CD4-positive, alpha-beta T cell treated with Interleukin-10 for 1 hour (primary cell): ENCODE measurements at regions not wholly inside any gene's neighbourhood (a gene's known extent, or its start where the extent isn't known, plus 50 kb on each side); places are given as distances from the start of the nearest gene placed in this dataset.

Experiments
- DNase-seq: peaks from one replicate; pipeline ENCODE4 v3.0.0-alpha.2; 2020

DNA sequence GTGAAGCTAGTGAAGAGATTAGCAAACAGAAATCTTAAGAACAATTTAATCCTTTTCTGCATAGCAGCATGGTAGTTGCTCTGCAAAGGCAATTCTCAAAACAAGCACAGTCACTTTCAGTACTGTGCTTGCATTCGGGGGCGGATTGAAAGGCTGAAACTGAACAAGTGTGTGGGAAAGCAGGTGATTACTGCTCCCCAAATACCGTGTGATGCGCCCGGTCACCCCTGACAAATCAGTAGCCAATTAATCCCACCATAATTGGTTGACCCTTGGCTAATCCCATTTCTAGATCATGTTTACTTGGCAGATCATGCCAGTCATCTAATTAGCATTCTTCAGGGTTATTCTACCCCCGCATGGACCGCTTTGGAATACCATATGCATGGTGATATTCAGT is 76.5 kb upstream of the ADRB1 start:
- no peak for DNase-seq

- DNase-seq, result no peak
Observed at GRCh38 chr10:113970641-113971040, 73.0 kb upstream of the ADRB1 start.

DNA sequence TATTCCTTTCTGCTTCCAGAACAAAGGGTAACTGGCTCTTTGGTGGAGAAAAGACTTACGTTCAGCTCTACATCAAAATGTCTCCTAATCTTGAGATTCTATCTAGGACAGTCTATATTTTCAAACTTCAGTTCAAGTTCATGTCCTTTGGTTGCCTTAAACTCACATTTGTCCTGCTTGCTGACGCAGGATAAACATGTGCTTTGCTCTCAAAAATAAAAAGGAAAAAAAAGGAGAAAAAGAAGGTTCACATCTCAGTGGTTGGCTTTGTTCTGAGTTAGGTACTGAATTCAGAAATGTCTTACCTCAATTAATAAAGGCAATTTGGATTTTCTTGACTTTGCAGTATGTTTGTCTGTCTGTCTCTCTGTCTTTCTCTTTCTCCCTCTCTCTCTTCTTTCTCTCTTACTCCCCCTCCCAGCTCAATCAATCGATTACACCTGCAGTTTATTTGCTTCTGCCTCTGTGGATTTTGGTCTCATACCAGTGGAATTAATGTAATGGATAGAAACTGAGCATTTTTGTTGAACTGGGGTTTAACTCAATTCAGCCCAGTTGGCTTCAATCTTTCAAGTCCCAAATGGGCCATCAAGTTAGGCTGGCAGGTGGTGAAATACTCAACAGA is 72.2 kb upstream of the ADRB1 start:
- DNase-seq, result no peak

- no peak for DNase-seq
Observed at GRCh38 chr10:113977174-113977573, 66.5 kb upstream of the ADRB1 start.

DNA sequence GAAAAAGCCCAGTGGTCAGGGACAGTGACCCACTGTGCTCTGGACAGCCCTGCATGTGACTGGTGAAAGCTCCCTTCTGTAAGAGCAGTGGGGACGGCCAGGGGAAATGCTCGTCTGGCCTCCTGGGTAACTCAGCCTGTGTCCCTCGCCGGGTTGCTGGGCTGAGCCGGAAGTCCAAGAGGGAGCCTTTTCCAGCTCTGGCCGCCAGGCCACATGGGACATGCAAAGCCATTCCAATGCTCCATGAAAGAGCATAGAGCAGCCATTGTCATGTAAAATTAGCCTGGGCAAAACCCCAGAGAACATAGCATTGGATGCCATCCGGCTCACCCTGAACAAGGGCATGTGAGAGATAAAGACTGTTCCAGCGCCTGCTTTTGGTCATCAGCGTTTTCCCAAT is 64.9 kb upstream of the ADRB1 start:
- no peak for DNase-seq

GRCh38 chr10:113979409-113979808 is 64.3 kb upstream of the ADRB1 start:
- DNase-seq, result no peak

DNA sequence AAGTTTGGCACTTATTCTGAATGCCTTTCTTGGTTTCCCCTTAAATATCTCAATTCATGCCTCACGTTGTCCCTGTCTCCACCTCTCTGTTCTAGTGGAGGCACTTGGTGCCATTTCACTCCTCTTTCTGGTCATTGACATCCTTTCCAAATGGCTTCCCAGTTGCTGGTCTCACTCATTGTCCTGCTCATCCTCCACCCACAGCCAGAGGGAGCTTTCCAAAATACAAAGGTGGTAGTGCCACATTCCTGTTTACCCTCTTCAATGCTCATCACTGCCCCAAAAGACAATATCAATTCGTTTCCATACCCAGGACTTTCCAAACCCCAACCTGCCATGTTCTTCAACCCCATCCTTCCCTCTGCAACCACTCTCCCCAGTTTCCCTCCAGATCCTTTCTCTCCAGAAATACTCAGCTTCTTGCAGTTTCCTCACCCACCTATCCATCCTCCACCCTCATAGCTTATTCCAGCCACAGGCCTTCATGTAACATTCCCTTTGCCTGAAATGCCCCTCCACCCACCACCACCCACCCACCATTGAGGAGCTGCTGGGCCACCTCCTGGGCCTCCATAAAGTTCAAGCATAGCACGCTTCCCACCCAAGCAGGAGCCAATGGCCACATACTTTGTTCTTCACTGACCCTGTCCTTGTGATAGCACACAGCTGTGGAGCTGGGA is 63.1 kb upstream of the ADRB1 start:
- DNase-seq, result no peak

DNA sequence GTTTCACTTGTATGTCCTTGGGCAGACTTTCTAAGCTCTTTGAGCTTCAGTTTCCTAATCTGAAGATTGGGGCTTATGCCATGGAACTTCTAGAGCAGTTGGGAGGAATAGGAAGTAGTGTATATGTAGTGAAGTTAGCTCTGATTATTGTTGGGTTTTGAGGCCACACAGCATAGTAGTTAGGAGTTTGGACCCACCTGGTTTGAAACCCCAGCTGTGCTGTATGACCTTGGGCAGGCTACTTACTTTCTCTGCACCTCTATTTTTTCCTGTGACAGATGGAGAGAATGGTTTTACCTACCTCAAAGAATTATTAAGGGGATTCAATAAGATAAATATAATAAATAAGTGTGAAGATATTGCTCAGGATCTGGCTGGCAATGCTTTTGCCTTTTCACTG is 61.4 kb upstream of the ADRB1 start:
- DNase-seq, result no peak

GRCh38 chr10:113982769-113983168 is 60.9 kb upstream of the ADRB1 start:
- DNase-seq, result no peak

DNA sequence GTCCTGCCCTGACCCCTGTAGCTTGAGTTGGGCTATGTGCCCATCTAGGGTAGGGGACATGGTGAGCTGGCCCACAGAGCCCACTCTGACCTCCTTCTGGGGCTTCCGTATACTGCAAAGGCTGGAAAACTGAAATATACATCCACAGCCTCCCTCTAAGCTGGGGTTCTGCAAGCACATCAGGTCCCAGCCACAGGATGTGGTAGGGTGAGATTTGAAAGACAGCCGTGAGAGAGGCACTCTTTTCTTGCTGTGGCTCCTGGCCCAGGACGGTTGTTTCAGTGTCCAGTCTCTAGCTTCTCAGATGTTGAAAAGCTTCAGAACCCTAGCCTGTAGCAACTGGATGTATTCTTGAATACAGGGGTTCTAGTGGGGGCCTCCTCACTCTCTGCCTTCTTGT is 60.1 kb upstream of the ADRB1 start:
- peak; percentile 14 for DNase-seq

DNA sequence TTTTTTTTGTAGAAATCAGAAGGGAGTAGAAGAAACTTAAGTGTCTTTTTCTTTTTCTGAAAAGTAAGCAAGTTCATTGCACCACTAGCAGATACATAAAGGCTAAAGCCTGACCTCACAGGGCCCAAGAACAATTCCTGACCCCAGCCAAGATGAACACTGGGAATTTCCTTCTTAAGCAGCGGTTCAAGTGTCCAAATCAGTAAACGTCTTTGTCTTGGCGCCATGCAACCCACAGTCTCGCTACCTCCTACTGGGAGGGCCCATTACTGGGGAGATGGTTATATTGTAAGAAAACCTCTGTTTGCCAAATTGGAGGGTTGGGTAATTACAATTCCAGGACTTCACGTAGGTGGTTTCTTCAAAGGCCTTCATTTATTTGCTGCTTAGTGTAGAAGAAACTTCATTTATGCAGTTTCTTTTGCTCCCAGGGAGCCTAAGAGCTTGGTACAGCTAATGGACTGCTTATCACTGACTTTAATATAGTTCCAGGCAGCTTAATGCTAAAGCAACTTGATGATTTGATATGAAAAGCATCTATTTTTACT is 58.3 kb upstream of the ADRB1 start:
- no peak for DNase-seq

DNA sequence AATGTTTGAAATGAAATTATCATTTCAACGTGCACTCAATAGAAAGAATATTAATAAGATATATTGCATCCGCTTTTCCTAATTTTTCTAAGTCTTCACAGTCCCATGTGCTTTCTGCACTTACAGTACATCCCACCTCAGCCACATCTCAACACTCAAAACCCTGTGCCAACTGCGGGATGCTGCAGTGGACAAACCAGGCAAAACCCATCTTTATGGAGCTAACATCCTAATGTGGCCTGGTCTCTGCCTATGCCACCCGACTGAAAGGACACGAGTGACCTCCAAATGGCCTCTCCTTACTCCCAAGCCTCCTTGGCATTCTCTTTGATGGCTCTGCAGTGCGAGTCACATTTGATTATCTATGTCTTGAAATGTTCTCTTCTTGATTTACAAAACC is 57.4 kb upstream of the ADRB1 start:
- no peak for DNase-seq

GRCh38 chr10:113987156-113987555 is 56.5 kb upstream of the ADRB1 start:
- no peak for DNase-seq

- no peak for DNase-seq
Observed at GRCh38 chr10:113987805-113988204, 55.9 kb upstream of the ADRB1 start.

DNA sequence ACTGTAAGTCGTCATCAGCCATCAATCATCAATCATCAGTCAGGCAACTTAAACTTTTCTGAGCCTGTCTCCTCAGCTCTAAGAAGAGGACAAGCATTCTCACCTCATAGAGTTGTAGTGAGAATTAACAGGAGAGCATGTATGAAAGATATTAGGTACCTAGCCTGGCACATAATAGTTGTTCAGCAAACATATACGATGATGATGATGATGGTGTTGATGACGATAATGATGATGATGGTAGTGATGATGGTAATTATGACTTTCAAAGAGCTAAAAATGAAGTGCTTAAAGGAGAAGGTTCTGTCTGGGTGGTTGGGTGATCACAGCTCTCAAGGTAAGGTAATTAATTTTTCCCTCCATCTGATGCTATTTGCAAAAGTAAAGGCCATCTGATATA is 55.1 kb upstream of the ADRB1 start:
- no peak for DNase-seq

- DNase-seq, result no peak
Observed at GRCh38 chr10:113991091-113991860, 52.4 kb upstream of the ADRB1 start.

- no peak for DNase-seq
Observed at GRCh38 chr10:113992471-113993011, 51.1 kb upstream of the ADRB1 start.

DNA sequence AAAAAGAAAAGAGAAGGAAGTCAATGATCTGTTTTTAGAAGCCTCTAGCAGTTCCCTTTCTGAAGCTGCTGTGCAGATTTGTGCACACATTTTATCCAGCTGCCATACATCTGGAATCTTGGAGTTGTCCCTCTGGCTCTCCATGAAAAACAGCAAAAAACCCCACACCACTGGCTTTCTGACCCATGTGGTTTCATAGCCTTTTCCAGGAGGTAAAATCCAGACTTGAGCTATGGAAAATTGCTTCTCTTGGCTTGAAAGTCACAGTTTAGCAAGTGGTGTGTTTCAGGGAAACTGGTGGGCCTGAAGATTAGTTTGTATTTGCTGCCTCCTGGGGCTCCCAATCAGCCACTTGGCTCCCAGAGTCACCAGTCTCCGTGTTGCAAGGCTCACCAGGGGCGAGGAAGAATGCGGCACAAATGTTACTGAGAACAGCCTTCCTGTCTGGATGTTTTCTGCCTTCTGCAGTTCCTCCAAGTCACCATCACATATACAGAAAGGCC is 50.1 kb upstream of the ADRB1 start:
- DNase-seq, result no peak
